Fibroblast of lung (primary cell): ENCODE measurements at regions not wholly inside any gene's neighbourhood (a gene's known extent, or its start where the extent isn't known, plus 50 kb on each side); places are given as distances from the start of the nearest gene placed in this dataset.

Experiments
- DNase-seq, 2 donors: peaks; one replicate each; pipeline versions ENCODE4 v3.0.0 to v3.0.0-alpha.2; 2010; ENCODE audit warnings: low read depth in 2 of 2
- H2AFZ ChIP-seq: 2 replicates; pipeline ENCODE4 v1.5.1; 2012; ENCODE audit warnings: low read length, control low read depth, inconsistent platforms
- H3K27ac ChIP-seq: 2 replicates; pipeline ENCODE4 v1.5.1; 2011; ENCODE audit warnings: low read length, control low read depth; ENCODE audit not compliant: insufficient read depth
- H3K27me3 ChIP-seq: 2 replicates; pipeline ENCODE4 v1.5.1; 2011; ENCODE audit warnings: mild to moderate bottlenecking, low read length; ENCODE audit not compliant: control insufficient read depth, insufficient read depth
- H3K36me3 ChIP-seq: 2 replicates; pipeline ENCODE4 v1.5.1; 2011; ENCODE audit warnings: low read length; ENCODE audit not compliant: control insufficient read depth, insufficient read depth
- H3K4me1 ChIP-seq: 2 replicates; pipeline ENCODE4 v1.5.1; 2011; ENCODE audit warnings: low read length; ENCODE audit not compliant: control insufficient read depth, insufficient read depth; ENCODE audit errors: extremely low read depth
- H3K4me2 ChIP-seq: 2 replicates; pipeline ENCODE4 v1.5.1; 2011; ENCODE audit warnings: low read length, control low read depth; ENCODE audit not compliant: insufficient read depth; ENCODE audit errors: extremely low read depth
- H3K4me3 ChIP-seq, 4 experiments: fragments of 200-600 bp in 1 of 4; sonication (generic) in 1 of 4; replicated peaks in 1 of 4; 2 replicates each; pipeline ENCODE4 v1.5.1; 2011 to 2016; ENCODE audit warnings: low read length in 4 of 4, low read depth in 3 of 4, mild to moderate bottlenecking in 3 of 4, control low read depth in 2 of 4, inconsistent platforms in 1 of 4, mixed read lengths in 1 of 4; ENCODE audit not compliant: insufficient read depth in 1 of 4; ENCODE audit errors: control extremely low read depth in 1 of 4
- H3K79me2 ChIP-seq: 2 replicates; pipeline ENCODE4 v1.5.1; 2012; ENCODE audit warnings: mild to moderate bottlenecking, low read length, inconsistent platforms; ENCODE audit not compliant: control insufficient read depth, insufficient read depth
- H3K9ac ChIP-seq: 2 replicates; pipeline ENCODE4 v1.5.1; 2011; ENCODE audit warnings: mild to moderate bottlenecking, low read length, control low read depth; ENCODE audit not compliant: insufficient read depth
- H3K9me3 ChIP-seq: 2 replicates; pipeline ENCODE4 v1.5.1; 2012; ENCODE audit warnings: low read depth, low read length; ENCODE audit not compliant: control insufficient read depth, insufficient read depth
- H4K20me1 ChIP-seq: 2 replicates; pipeline ENCODE4 v1.5.1; 2011; ENCODE audit warnings: low read length; ENCODE audit not compliant: control insufficient read depth, insufficient read depth; ENCODE audit errors: extremely low read depth
- EZH2 ChIP-seq: IDR thresholded peaks from 2 replicates; pipeline ENCODE4 v1.5.1; 2012; ENCODE audit warnings: low read length, control low read depth, mild to moderate bottlenecking; ENCODE audit errors: missing control alignments
- TF ChIP-seq, protein P1 (sequence below), 2 donors: IDR thresholded peaks in 1 of 2; conservative IDR thresholded peaks in 1 of 2; 1 replicate in 1 of 2; 2 replicates in 1 of 2; pipeline ENCODE4 v1.5.1; 2011 to 2012; ENCODE audit warnings: low read length in 2 of 2, control low read depth in 1 of 2, inconsistent platforms in 1 of 2, low read depth in 1 of 2, mild to moderate bottlenecking in 1 of 2

GRCh38 chr13:62333466-62333865 lies 917.8 kb upstream of the PCDH20 start:
- Histone ChIP-seq H3K27me3 (no peaks in the 10 kb centered on the region), H3K9ac (no peak overlapping the region), H3K4me3 (no peak overlapping the region), H3K4me1 (no peaks in the 10 kb centered on the region), H2AFZ (no peak overlapping the region), H3K9me3 (no peaks in the 10 kb centered on the region), H3K36me3 (no peaks in the 10 kb centered on the region), H3K4me2 (no peak overlapping the region), H4K20me1 (no peaks in the 10 kb centered on the region), H3K27ac (no peak overlapping the region), H3K79me2 (no peaks in the 10 kb centered on the region)
- DNase-seq, result no peak
- TF ChIP-seq, protein P1, sequence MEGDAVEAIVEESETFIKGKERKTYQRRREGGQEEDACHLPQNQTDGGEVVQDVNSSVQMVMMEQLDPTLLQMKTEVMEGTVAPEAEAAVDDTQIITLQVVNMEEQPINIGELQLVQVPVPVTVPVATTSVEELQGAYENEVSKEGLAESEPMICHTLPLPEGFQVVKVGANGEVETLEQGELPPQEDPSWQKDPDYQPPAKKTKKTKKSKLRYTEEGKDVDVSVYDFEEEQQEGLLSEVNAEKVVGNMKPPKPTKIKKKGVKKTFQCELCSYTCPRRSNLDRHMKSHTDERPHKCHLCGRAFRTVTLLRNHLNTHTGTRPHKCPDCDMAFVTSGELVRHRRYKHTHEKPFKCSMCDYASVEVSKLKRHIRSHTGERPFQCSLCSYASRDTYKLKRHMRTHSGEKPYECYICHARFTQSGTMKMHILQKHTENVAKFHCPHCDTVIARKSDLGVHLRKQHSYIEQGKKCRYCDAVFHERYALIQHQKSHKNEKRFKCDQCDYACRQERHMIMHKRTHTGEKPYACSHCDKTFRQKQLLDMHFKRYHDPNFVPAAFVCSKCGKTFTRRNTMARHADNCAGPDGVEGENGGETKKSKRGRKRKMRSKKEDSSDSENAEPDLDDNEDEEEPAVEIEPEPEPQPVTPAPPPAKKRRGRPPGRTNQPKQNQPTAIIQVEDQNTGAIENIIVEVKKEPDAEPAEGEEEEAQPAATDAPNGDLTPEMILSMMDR (conservative IDR thresholded peaks at IDR 0.05 in 1 of 2, IDR thresholded peaks at IDR 0.05 in 1 of 2; ENCODE audit: low read depth in 1 of 2, low read length in 2 of 2), result no peak

- H3K9ac ChIP-seq, result no peak overlapping the region
- H3K4me2 ChIP-seq, result no peak overlapping the region
- H4K20me1 ChIP-seq, result no peaks in the 10 kb centered on the region
- H3K79me2 ChIP-seq, result no peaks in the 10 kb centered on the region
- no peaks in the 10 kb centered on the region for H3K36me3 ChIP-seq
- no peak overlapping the region for H2AFZ ChIP-seq
- no peak for DNase-seq
- no peaks in the 10 kb centered on the region for H3K4me1 ChIP-seq
- TF ChIP-seq, protein P1 (conservative IDR thresholded peaks at IDR 0.05 in 1 of 2, IDR thresholded peaks at IDR 0.05 in 1 of 2; ENCODE audit: low read depth in 1 of 2, low read length in 2 of 2), result no peak
- TF ChIP-seq EZH2, result no peak
- no peaks in the 10 kb centered on the region for H3K27me3 ChIP-seq
- H3K27ac ChIP-seq, result no peak overlapping the region
- H3K4me3 ChIP-seq, result no peak overlapping the region
- no peaks in the 10 kb centered on the region for H3K9me3 ChIP-seq
These were observed 915.7 kb upstream of the PCDH20 start for GRCh38 chr13:62331384-62331783.

- H3K4me1 ChIP-seq, result no peaks in the 10 kb centered on the region
- no peak overlapping the region for H2AFZ ChIP-seq
- H3K4me2 ChIP-seq, result no peak overlapping the region
- no peak overlapping the region for H3K4me3 ChIP-seq
- no peaks in the 10 kb centered on the region for H4K20me1 ChIP-seq
- H3K79me2 ChIP-seq, result no peaks in the 10 kb centered on the region
- DNase-seq, result no peak
- no peaks in the 10 kb centered on the region for H3K27me3 ChIP-seq
- no peak overlapping the region for H3K27ac ChIP-seq
- H3K36me3 ChIP-seq, result no peaks in the 10 kb centered on the region
- no peaks in the 10 kb centered on the region for H3K9me3 ChIP-seq
- TF ChIP-seq EZH2, result no peak
- TF ChIP-seq, protein P1 (conservative IDR thresholded peaks at IDR 0.05 in 1 of 2, IDR thresholded peaks at IDR 0.05 in 1 of 2; ENCODE audit: low read depth in 1 of 2, low read length in 2 of 2), result no peak
- no peak overlapping the region for H3K9ac ChIP-seq
These were observed 911.7 kb upstream of the PCDH20 start for GRCh38 chr13:62327367-62327766.
